ENCODE measurements at regions not wholly inside any gene's neighbourhood (a gene's known extent, or its start where the extent isn't known, plus 50 kb on each side); places are given as distances from the start of the nearest gene placed in this dataset.

DNA sequence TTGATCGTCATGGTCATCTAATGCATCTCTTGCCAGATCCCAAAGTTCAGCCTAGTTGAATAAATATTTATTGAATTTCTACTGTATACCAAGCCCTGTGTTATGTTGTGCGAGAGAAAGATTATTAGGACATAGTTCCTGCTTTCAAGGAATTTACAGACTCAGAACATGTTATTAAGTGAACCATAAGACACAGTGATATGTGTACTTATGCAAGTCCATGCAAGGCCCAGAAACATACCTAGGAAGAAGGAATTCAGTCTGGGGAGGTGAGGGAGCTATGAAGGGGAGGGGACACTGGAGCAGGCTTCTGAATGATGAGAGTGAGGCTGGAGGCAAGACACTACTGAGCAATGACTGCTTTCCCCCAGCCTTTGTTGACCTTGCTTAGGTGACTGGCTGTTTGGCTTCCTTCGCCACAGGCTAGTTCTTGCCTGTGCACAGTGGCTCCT is 81.4 kb downstream of the ACAA2 start:
- TF ChIP-seq, protein P1, sequence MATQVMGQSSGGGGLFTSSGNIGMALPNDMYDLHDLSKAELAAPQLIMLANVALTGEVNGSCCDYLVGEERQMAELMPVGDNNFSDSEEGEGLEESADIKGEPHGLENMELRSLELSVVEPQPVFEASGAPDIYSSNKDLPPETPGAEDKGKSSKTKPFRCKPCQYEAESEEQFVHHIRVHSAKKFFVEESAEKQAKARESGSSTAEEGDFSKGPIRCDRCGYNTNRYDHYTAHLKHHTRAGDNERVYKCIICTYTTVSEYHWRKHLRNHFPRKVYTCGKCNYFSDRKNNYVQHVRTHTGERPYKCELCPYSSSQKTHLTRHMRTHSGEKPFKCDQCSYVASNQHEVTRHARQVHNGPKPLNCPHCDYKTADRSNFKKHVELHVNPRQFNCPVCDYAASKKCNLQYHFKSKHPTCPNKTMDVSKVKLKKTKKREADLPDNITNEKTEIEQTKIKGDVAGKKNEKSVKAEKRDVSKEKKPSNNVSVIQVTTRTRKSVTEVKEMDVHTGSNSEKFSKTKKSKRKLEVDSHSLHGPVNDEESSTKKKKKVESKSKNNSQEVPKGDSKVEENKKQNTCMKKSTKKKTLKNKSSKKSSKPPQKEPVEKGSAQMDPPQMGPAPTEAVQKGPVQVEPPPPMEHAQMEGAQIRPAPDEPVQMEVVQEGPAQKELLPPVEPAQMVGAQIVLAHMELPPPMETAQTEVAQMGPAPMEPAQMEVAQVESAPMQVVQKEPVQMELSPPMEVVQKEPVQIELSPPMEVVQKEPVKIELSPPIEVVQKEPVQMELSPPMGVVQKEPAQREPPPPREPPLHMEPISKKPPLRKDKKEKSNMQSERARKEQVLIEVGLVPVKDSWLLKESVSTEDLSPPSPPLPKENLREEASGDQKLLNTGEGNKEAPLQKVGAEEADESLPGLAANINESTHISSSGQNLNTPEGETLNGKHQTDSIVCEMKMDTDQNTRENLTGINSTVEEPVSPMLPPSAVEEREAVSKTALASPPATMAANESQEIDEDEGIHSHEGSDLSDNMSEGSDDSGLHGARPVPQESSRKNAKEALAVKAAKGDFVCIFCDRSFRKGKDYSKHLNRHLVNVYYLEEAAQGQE (IDR thresholded peaks at IDR 0.05; ENCODE audit: insufficient read depth in 1 of 2, low read depth in 2 of 2, low read length in 2 of 2): no peak
- TF ChIP-seq SIN3A (IDR thresholded peaks at IDR 0.05; ENCODE audit: borderline replicate concordance, insufficient read depth, low read length): no peak
- TF ChIP-seq FOXP2 (optimal IDR thresholded peaks at IDR 0.05; ENCODE audit: borderline replicate concordance, extremely low read depth, extremely low read length, insufficient read depth): no peak
- no peak for TF ChIP-seq POLR2AphosphoS5 (IDR thresholded peaks at IDR 0.05; ENCODE audit: low read depth, low read length)
- no peak for TF ChIP-seq TAF1 (IDR thresholded peaks at IDR 0.05; ENCODE audit: borderline replicate concordance, insufficient read depth, low read length)

DNA sequence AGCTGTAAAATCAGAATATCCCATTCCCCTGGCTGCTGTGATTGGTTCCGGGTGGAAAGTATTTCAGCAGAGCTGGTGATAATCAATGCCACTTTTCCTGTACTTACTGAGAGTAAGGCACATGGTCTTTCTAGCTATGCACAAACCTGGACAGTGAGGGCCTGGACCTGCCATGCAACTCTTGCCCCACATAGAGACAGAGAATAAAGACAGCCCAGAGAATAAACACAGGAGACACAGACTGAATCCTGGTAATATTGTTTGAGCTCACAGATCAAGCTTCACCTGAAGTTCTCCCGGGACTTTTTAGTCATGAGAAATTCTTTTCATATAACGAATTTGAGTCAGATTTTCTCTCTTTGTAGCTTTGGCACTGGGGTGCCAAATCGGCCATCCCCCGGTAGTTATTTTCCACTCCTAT is 81.9 kb downstream of the ACAA2 start:
- no peak for TF ChIP-seq FOXP2 (optimal IDR thresholded peaks at IDR 0.05; ENCODE audit: borderline replicate concordance, extremely low read depth, extremely low read length, insufficient read depth)
- no peak for TF ChIP-seq TAF1 (IDR thresholded peaks at IDR 0.05; ENCODE audit: borderline replicate concordance, insufficient read depth, low read length)
- TF ChIP-seq, protein P1 (IDR thresholded peaks at IDR 0.05; ENCODE audit: insufficient read depth in 1 of 2, low read depth in 2 of 2, low read length in 2 of 2): no peak
- TF ChIP-seq SIN3A (IDR thresholded peaks at IDR 0.05; ENCODE audit: borderline replicate concordance, insufficient read depth, low read length): no peak
- TF ChIP-seq POLR2AphosphoS5 (IDR thresholded peaks at IDR 0.05; ENCODE audit: low read depth, low read length): no peak

DNA sequence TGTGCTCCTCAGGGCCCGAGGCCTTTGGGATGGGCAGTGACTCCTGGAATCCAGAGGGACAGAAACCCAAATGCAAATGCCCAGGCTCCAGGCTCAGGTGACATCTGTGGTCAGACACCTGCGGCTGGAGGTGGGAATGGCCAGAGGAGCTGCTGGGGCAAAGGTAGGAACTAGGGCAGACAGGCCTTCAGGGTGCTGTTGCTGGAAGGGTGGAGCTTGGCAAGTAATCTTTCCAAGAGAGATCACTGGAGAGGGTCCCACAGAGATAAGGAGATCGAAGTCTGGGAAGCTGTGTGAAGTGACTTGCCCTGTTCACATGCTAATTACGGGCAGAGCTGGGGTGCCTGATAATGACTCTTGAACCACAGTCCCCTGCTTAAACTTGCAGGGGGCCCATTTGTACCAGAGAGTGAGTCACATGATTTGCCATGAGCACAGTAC is 82.4 kb downstream of the ACAA2 start:
- TF ChIP-seq SIN3A (IDR thresholded peaks at IDR 0.05; ENCODE audit: borderline replicate concordance, insufficient read depth, low read length): no peak
- TF ChIP-seq FOXP2 (optimal IDR thresholded peaks at IDR 0.05; ENCODE audit: borderline replicate concordance, extremely low read depth, extremely low read length, insufficient read depth): no peak
- TF ChIP-seq POLR2AphosphoS5 (IDR thresholded peaks at IDR 0.05; ENCODE audit: low read depth, low read length): no peak
- TF ChIP-seq TAF1 (IDR thresholded peaks at IDR 0.05; ENCODE audit: borderline replicate concordance, insufficient read depth, low read length): no peak
- TF ChIP-seq, protein P1 (IDR thresholded peaks at IDR 0.05; ENCODE audit: insufficient read depth in 1 of 2, low read depth in 2 of 2, low read length in 2 of 2): no peak

DNA sequence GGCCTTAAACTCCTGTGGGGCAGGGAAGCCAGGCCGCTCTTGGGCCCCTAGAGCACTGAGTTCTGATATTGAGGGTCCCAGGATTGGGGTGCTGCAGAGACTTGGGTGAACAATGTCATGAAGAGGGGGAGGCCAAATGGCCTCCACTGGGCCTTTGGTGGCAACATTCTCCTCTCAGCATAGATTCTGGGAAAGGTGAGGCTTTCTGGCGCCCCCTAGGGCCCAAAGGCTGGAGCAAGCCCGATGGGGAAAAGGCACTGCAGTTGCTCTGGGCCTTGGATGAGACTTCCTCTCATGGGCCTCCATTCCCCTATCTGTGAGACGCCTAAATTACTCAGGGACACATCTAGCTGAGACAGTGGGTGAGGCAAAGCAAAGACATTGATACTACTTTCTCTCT is 84.8 kb downstream of the ACAA2 start:
- TF ChIP-seq POLR2AphosphoS5 (IDR thresholded peaks at IDR 0.05; ENCODE audit: low read depth, low read length): no peak

DNA sequence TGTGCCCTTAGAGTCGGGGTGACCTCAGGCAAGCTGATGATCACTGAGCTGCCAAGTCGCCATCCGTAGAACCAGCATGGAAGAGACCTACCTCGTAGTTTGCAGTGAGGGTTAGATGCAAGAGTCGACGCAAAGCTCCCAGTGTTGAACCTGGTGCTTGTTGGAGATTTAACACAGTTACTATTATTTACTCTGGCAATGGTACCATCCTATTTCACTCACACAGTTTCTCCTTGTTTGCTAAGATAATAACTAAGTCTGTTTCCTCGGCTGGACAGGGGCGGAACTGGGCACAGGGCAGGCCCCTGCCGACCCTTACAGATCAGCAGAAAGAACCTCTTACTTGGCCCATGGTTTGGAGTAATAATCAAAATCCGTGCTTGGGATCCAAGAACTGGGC is 85.5 kb downstream of the ACAA2 start:
- TF ChIP-seq POLR2AphosphoS5 (IDR thresholded peaks at IDR 0.05; ENCODE audit: low read depth, low read length): no peak
- TF ChIP-seq FOXP2 (optimal IDR thresholded peaks at IDR 0.05; ENCODE audit: borderline replicate concordance, extremely low read depth, extremely low read length, insufficient read depth): no peak
- TF ChIP-seq SIN3A (IDR thresholded peaks at IDR 0.05; ENCODE audit: borderline replicate concordance, insufficient read depth, low read length): no peak
- TF ChIP-seq, protein P1 (IDR thresholded peaks at IDR 0.05; ENCODE audit: insufficient read depth in 1 of 2, low read depth in 2 of 2, low read length in 2 of 2): no peak
- no peak for TF ChIP-seq TAF1 (IDR thresholded peaks at IDR 0.05; ENCODE audit: borderline replicate concordance, insufficient read depth, low read length)

Data from PFSK-1 (cell line).